Adrenal gland (tissue), 5 donors: ENCODE measurements at regions not wholly inside any gene's neighbourhood (a gene's known extent, or its start where the extent isn't known, plus 50 kb on each side); places are given as distances from the start of the nearest gene placed in this dataset.

Source experiments
- CTCF ChIP-seq, 6 experiments: fragments of 450-650 bp in 4 of 6; fragments of 200-600 bp in 2 of 6; sonication (generic) in 1 of 6; IDR thresholded peaks; 1 replicate in 5 of 6; 2 replicates in 1 of 6; pipeline versions ENCODE4 v1.5.1 to v1.8.0; 2016 to 2021; ENCODE audit warnings: antibody characterized with exemption in 6 of 6, mild to moderate bottlenecking in 2 of 6, moderate library complexity in 1 of 6
- POLR2A ChIP-seq, 2 donors: fragments of 450-650 bp; IDR thresholded peaks; one replicate each; pipeline ENCODE4 v1.6.1; 2017; ENCODE audit warnings: antibody characterized with exemption in 2 of 2, mild to moderate bottlenecking in 2 of 2, moderate library complexity in 1 of 2
- donor health status: DM: no; HTN: no; CAD: no.

- TF ChIP-seq CTCF (IDR thresholded peaks at IDR 0.05) = no peak
- TF ChIP-seq POLR2A (IDR thresholded peaks at IDR 0.05) = no peak
Observed at GRCh38 chr3:166527325-166527724, 690.1 kb upstream of the BCHE start.
